Activated CD8-positive, alpha-beta memory T cell treated with anti-CD3 and anti-CD28 coated beads for 36 hours (primary cell): ENCODE measurements at regions not wholly inside any gene's neighbourhood (a gene's known extent, or its start where the extent isn't known, plus 50 kb on each side); places are given as distances from the start of the nearest gene placed in this dataset.

Experiments used
- CTCF ChIA-PET: fragments of 350-600 bp; sonication (Branson Sonifier 250); formaldehyde crosslinking; loops from one replicate; lab custom pipeline; 2021; ENCODE audit warnings: antibody characterized with exemption; lab: Charles Lee
- POLR2A ChIA-PET: fragments of 350-600 bp; sonication (Branson Sonifier 250); formaldehyde crosslinking; loops from one replicate; lab custom pipeline; 2021; ENCODE audit warnings: antibody characterized with exemption; lab: Charles Lee

DNA sequence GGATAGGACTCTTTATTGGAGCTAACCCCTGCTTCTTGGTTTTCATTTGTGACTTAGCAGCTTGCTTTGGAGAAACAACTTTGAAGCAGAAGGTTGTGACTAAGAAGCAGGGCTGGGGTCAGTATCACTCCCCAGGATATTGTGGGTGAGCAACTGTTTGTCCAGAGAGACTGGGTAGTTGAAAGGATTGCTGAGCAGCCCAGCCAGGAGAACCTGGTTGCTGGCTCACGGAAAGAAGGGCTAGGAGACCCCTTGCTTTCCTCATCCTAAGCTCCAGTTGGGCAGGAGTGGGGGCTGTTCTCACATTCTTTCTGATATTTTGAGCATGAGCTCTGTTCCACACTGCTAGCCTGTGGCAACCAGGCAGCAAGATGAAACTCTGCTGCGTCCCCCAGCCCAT is 151.2 kb downstream of the CBLN1 start:
- CTCF ChIA-PET = no interaction called here
- POLR2A ChIA-PET = no interaction called here

DNA sequence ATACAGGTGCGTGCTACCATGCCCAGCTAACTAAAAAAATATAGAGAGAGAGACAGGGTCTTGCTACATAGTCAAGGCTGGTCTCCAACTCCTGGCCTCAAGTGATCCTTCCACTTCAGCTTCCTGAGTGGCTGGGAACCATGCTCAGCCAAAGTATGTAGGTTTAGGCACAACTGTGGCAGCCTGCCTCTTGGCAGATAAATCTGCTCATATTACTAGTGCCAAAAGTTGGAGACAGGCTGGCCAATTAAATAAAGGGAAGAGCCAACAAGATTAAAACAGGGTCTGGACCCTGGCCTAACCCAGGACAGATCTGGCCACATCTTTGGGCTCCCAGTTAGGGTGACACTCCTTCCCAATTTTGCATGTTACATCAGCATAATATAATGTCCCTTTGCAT is 151.7 kb downstream of the CBLN1 start:
- ChIA-PET CTCF (no interaction called here), POLR2A (no interaction called here)

DNA sequence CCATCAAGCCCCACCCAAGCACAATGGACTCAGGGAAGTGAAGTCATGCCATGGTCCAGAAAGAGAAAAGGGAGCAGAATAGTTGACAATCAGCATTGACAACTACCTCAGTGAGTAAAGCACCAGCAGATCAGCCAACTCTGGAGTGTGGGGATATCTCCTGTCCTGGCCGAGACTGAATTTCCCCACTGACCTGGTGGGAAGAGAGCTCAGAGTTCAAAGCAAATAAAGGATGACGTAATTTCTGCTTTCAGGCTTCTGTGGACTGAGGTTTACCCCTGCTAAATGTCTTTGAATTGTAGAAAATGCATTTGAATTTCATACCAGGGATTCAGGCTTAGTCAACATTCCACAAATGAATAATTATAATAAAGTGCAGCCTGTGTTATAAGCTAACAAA is 152.9 kb downstream of the CBLN1 start:
- ChIA-PET CTCF (no interaction called here), POLR2A (no interaction called here)

DNA sequence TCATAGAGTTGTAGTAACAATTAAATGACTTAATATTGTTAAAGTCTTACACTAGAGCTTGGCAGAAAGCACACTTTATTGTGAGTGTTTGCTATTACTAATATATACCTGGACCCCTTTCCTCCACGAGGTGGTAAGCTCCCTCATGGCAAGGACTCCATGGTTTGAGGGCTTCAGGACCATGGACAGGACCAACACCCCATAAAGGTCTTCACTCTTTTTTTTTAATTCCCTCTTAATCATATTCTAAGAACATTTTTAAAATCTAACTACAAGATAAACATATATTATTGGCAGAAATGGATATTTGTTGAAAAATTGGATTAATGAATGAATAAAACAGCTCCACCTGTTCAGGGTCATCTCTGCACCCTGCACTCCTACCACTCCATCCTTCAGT is 154.5 kb downstream of the CBLN1 start:
- POLR2A ChIA-PET = no interaction called here
- CTCF ChIA-PET = no interaction called here

DNA sequence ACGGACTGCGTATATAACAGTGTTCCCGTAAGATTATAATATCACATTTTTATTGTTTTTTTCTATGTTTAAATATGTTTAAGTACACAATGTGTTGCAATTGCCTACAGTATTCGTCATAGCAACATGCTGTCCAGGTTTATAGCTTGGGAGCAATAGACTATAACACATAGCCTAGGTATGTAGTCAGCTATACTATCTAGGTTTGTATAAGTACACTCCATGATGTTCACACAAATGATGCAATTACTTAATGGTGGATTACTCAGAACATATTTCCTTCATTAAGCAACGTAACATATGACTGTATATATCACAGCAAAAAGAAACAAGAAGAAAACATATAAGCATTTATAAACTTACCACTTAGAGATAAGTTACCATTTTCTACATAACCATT is 160.0 kb downstream of the CBLN1 start:
- ChIA-PET POLR2A (no interaction called here), CTCF (no interaction called here)

DNA sequence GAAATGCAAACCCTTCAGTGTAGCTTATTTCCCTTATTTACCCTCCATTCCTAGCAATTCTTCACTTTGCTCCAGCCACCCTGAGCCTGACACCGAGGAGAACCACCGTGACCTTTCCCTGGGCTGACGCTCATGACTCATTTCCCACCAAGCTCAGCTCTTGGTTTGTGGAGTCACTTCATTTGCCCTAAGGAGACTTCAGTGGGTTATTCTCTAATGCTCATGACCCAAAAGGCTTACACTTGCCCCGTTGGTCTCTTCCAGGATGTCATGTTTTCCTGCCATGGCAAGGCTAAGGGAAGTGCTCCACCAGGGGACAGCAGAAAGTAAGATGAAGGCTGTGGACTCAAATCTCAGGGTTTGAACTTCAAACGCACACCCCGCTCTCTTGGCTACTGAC is 161.0 kb downstream of the CBLN1 start:
- CTCF ChIA-PET = no interaction called here

DNA sequence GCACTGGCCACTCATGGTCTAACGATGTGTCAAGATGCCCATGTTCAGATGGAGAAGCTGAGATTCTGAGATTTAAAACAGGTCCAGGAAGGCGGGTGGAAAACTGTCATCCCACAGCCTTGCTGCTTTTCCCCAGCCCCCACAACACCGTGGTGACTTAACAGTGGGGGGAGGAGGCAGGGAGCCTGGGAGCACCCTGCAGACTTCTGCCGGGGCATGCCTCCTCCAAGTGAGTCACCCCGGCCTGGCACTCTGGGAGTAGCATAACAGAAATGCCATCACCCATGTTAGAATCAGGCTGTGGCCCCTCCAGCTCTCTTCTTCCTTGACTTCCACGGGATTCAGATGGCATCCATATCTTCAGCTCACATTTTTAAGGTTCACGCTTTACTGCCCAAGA is 164.8 kb downstream of the CBLN1 start:
- ChIA-PET CTCF (no interaction called here), POLR2A (no interaction called here)

More for the DNA sequence above, 161.0 kb downstream of the CBLN1 start:
- POLR2A ChIA-PET = no interaction called here

DNA sequence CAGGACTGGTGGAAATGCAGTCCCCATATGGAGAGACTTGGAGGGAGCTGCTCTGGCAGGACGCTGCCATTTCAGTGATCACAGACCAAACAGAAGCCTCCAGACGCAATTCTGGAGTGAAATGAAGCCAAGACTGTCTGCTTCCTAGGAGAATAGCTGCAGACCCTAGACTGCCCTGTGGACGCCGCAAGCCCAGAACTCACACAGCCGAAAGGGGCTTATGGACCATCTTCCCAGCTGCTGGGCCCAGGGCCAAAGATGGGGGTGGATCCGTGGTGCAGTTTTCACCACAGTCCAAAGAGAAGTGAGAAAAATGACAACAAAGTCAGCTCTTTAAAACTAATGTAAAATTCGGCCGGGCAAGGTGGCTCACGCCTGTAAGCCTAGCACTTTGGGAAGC is 165.7 kb downstream of the CBLN1 start:
- ChIA-PET CTCF (no interaction called here), POLR2A (no interaction called here)

DNA sequence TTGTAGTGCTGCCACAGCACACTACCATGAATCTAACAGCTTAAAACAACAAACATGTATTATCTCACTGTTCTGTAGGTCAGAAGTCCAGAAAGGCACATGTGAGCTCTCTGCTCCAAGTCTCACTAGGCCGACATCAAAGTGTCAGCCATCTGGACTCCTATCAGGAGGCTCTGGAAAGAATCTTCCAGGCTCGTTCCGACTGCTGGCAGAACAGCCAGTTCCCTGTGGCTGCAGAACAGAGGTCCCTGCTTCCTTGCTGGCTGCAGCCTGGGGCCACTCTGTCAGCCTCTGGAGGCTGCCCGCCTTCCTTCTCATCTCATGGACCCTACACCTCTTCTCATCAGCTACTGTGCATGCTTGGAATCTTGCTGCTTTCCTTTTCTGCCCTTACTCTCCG is 168.9 kb downstream of the CBLN1 start:
- POLR2A ChIA-PET = no interaction called here
- CTCF ChIA-PET = no interaction called here

DNA sequence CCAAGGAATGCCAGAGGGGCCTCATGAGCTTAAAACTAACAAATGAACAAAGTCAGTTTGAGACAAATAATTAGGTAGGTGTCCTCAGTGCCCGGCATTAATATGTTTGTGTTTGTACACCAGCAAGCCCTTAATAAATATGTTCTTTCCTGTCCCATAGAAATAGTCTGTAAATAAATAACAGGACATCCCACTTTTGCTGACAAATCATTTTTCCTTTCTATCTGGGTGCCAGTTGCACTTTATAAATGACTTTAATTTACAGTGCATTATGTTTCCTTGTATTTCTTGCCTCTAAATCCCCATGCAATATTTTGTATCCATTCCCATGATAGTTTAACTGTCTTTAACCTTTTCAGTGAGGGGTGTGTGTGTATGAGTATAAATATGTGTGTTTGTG is 170.3 kb downstream of the CBLN1 start:
- CTCF ChIA-PET = no interaction called here
- POLR2A ChIA-PET = no interaction called here

DNA sequence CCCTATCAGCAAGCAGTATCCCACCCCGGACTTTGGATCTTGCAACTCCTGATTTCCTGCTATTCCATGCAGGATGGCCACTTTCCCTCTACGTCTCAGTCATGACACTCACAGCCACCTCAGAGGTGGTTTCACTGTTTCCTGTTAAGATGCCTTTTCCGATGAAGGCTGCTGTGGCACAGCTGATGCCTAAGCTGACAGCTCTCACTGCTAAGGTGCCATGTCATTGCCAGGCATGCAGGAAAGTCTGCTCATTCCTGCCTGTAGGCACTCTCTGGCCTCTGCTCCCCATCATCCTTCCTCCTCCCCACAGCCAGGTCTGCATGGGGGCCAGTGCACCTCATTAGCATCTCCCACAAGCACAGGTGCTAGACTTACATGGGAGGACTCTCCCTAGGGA is 173.0 kb downstream of the CBLN1 start:
- ChIA-PET POLR2A (no interaction called here), CTCF (no interaction called here)

DNA sequence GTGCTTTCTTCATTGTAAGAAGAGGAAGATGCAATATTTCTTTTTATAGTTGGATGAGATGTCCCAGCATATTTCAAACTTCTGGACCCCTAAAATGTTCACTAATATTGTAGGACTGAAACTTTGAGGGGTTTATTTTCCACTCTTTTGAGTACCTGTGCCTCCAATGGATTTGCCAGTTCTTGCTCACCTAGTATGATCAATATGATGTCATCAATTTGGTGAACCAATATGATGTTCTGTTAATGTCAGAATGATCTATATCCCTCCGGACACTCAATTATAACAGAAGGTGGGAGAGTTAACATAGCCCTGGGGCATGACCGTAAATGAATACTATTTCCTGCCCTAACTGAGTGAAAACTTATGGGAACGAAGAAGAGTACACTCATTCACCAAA is 178.3 kb downstream of the CBLN1 start:
- CTCF ChIA-PET = no interaction called here
- POLR2A ChIA-PET = no interaction called here

DNA sequence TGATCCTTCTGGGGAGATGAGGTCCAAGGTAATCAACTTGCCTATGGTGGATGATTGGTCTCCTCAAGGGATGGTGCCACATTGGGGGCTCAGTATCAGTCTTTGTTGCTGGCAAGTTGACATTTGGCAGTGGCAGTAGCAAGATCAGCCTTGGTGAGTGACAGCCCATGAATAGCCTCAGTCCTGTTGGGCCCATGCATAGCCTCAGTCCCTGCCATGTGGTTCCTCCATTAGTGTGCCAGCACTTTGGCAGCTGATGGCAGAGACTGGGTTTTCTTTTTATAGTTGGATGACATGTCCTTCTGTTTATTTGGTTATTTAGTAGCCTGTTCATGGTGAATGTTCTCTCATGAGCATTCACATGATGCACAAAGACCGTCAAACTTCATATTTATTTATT is 179.6 kb downstream of the CBLN1 start:
- ChIA-PET CTCF (no interaction called here), POLR2A (no interaction called here)

DNA sequence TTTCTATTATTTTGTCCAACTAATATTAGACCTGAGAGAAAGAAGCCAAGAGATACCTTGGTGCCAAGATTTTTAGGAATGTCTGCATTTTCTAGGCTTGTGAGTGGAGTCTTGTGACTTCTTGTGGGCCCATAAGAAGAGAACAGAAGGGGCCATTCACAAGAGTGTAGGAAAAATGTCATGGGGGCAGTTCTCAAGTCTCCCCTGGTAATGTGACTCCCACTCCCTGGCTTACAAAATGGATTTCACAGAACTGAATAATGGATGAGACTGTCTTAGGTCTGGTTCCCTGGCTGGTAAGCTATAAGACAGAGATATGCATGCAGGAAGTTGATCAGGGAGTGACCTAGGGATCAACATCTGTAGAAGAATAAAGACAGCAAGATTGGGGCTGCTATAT is 181.3 kb downstream of the CBLN1 start:
- CTCF ChIA-PET = no interaction called here
- POLR2A ChIA-PET = no interaction called here

DNA sequence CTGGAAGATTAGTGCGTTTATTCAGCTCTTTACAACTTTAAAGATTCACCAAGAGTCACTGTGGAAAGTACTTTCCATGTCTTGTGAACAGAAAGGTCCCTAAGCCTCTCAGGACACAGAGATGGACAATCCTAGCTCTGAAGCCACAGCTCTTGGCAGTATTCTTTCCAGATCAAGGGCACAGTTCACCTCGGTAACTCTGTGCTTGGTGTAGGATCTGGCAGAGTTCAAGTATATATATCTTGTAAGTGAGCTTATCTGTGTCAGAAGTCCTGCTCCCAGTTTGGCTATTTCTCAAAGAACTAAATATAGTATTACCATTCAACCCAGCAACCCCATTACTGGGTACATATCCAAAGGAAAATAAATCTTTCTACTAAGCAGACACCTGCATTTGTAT is 183.7 kb downstream of the CBLN1 start:
- ChIA-PET POLR2A (no interaction called here), CTCF (no interaction called here)

DNA sequence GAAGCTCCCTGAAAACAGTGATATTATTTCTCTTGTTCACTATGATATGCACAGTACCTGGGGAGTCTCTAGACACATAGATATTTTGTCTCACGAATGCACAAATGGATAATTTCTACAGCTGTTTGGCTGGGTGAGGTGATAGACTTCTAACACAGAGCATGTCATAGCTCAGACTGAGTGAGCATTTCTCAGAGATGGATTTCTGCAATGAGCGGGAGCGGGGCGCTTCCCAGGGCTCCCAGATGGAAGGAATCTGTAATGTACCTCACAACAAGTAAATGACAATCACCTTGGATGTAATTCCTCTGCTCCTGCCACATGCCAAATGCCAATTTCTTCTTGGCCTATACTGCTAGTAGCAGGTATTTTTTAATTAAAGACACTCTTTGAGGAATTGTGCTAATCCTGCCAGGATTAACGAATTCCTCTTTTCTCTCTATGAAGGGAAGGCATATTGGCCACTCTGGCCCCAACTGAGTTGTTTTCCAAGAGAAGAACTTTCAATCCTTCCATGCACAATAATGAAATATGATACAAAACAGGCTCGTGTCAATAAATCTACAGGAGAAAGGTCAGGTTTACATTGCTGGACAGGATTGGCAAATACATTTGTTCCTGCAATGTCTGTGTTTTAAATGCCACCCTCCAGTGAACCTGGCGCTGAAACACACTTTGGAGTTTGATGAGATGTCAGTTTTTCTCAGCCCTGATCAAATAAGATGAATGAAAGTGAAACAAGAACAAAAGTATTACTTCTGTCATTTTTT is 185.3 kb downstream of the CBLN1 start:
- POLR2A ChIA-PET = no interaction called here
- CTCF ChIA-PET = no interaction called here

DNA sequence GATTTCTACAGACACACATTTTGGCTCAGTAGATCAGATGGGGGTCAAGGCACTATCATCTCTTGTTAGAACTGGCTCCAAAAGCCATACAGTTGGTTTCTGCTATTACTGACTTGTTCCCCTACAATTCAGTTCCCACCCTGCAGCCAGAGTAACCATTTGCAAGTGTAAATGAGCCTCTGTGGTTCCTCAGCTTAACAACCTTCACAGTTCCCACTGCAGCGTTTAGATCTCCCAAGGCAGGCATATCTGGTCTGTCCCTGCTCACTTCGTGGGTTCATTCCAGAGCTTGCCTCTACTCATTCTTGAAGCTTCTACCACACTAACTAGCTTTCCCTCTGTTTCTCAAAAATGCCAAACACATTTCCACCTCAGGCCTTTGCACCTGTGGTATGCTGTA is 186.1 kb downstream of the CBLN1 start:
- POLR2A ChIA-PET = no interaction called here
- CTCF ChIA-PET = no interaction called here

DNA sequence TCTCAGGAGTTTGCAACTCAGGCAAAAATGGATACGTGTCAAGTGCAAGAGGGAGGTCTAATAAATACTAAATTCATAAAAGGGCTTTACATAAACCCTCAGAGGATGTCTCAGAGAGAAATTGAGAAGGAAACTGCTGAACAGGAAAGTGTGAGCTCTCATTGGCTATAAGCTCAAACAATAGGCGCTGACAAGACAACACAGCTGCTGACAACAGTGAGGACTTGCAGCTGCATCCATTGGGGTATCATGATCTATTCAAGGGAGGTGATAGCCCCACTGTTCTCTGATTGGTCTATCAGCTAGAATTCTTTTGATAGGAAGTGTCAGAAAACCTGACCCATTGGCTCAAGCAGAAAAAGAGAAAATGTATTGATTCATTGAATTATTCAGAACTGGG is 187.2 kb downstream of the CBLN1 start:
- POLR2A ChIA-PET = no interaction called here
- CTCF ChIA-PET = no interaction called here

DNA sequence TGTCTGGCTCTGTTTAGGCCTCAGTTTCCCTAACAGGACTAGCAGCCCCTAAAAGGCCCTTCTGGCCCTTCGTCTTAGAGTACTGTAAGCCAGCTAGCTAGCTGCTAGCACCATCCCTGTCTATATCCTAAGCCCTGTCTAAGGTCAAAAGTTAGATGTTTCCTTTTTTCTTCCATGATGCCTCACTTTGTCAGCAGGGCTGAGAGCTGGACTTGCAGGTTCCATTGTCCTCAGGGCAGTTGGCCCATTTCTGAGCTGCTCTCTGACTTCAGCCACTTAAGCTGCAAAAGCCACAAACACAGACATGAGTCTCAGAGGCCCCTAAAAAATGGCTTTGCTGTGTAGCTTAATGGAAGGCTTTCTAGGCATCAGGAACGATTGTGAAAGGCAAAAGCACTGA is 187.7 kb downstream of the CBLN1 start:
- POLR2A ChIA-PET = no interaction called here
- CTCF ChIA-PET = no interaction called here

DNA sequence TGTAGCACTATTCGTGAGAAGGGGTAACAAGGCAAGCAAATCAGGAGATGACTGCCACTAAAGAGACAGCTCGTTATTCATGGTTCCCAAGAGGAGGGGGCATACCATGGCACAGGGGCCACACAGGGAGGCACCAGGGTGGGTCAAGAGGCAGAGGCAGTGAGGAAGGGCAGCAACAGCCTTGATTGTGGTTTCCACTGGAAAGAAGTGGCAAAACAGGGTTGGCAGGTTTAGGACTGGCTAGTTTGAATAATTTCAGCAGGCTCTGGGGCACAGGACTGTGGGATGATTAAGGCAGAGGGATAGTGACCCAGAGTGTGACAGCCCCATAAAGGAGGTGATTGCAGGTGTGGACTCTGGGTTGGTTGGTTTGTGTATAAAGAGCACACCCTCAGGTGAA is 188.9 kb downstream of the CBLN1 start:
- ChIA-PET CTCF (no interaction called here), POLR2A (no interaction called here)

DNA sequence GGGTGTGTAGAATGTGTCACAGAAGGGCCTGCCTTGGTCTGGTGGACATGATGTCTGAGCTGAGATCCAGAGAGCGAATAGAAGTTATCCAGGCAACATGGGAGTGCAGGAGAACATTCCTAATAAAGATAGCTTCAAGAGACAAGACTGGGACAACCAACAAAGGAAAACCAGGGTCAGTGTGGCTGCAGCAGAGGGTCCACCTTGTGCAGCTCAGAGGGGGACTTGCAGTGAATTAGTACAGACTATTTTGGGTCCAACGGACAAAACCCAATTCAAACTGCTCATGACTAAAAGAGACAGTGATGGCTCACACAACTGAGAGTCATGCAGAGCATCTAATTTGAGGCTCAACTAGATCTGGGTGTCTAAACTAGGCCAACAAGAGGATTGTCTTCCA is 192.1 kb downstream of the CBLN1 start:
- POLR2A ChIA-PET = no interaction called here

DNA sequence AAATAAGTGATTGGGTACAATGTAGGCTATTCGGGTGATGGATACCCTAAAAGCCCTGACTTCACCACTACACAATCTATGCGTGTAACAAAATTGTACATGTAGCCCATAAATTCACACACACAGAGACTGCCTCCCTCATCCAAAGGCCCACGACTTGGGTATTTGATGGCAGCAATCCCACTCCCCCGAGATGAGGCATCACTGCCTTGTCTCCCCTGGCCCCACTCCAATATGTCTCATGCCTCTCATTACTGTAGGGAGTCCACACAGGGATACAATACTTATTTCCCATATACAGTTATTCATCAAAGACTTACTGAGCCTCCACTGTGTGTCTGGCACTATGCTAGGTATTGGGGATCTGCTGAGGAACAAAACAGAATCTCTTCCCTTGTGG is 192.6 kb downstream of the CBLN1 start:
- ChIA-PET POLR2A (no interaction called here), CTCF (no interaction called here)

More for the DNA sequence above, 192.1 kb downstream of the CBLN1 start:
- CTCF ChIA-PET = no interaction called here
